Coronary artery (tissue), 2 donors: ENCODE measurements at regions not wholly inside any gene's neighbourhood (a gene's known extent, or its start where the extent isn't known, plus 50 kb on each side); places are given as distances from the start of the nearest gene placed in this dataset.
"Not testable (repeated sequence)": the region's sequence is repeated elsewhere in the genome, so short reads cannot be mapped to it uniquely, and the experiment has no call there.

Experiments
- DNase-seq: peaks from one replicate; pipeline ENCODE4 v3.0.0-alpha.2; 2017; ENCODE audit warnings: low spot score
- H3K27ac ChIP-seq, 2 donors: fragments of 200-600 bp; sonication (generic); one replicate each; pipeline ENCODE4 v1.5.1; 2016 to 2019
- H3K4me3 ChIP-seq: fragments of 200-600 bp; sonication (generic); 2 replicates; pipeline ENCODE4 v1.5.1; 2016; ENCODE audit warnings: mild to moderate bottlenecking, moderate library complexity
- TF ChIP-seq, protein P1 (sequence below): fragments of 200-600 bp; sonication (generic); IDR thresholded peaks from one replicate; pipeline ENCODE4 v1.5.1; 2019; ENCODE audit warnings: antibody characterized with exemption

- TF ChIP-seq, protein P1, sequence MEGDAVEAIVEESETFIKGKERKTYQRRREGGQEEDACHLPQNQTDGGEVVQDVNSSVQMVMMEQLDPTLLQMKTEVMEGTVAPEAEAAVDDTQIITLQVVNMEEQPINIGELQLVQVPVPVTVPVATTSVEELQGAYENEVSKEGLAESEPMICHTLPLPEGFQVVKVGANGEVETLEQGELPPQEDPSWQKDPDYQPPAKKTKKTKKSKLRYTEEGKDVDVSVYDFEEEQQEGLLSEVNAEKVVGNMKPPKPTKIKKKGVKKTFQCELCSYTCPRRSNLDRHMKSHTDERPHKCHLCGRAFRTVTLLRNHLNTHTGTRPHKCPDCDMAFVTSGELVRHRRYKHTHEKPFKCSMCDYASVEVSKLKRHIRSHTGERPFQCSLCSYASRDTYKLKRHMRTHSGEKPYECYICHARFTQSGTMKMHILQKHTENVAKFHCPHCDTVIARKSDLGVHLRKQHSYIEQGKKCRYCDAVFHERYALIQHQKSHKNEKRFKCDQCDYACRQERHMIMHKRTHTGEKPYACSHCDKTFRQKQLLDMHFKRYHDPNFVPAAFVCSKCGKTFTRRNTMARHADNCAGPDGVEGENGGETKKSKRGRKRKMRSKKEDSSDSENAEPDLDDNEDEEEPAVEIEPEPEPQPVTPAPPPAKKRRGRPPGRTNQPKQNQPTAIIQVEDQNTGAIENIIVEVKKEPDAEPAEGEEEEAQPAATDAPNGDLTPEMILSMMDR: no peak
- Histone ChIP-seq H3K4me3 (no peak overlapping the region), H3K27ac (no peak overlapping the region)
- no peak for DNase-seq
Observed at GRCh38 chr1:78726686-78727085, 77.1 kb downstream of the IFI44 start.

DNA sequence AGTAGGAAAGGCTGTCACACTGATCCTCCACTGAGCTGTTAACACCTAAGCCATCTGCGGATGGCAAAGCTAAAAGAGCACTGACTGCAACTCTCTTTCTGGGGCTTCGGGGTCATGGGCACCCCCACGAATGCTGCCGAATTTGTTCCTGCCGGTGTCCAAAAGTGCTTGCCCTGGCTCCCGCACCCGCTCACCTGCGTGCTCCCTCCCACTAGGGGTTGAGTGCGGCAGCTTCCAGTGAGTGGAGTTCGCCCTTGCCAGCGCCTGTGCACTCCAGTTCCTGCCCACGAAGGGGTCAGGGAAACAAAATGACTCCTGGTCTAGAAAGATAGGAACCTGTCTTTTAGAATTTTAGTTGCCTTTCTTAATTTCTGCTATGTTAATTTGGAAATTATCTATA is 78.7 kb downstream of the IFI44 start:
- DNase-seq: no peak
- TF ChIP-seq, protein P1: no peak
- Histone ChIP-seq H3K4me3 (no peak overlapping the region), H3K27ac (no peak overlapping the region)

- TF ChIP-seq, protein P1: no peak
- no peak overlapping the region for H3K4me3 ChIP-seq
- H3K27ac ChIP-seq: no peak overlapping the region
- DNase-seq: no peak
Observed at GRCh38 chr1:78730054-78730453, 80.4 kb downstream of the IFI44 start.

- Histone ChIP-seq H3K4me3 (no peak overlapping the region), H3K27ac (no peak overlapping the region)
- TF ChIP-seq, protein P1: no peak
- no peak for DNase-seq
Observed at GRCh38 chr1:78731674-78732073, 82.0 kb downstream of the IFI44 start.

- H3K4me3 ChIP-seq: no peak overlapping the region
- TF ChIP-seq, protein P1: no peak
- no peak overlapping the region for H3K27ac ChIP-seq
- no peak for DNase-seq
Observed at GRCh38 chr1:78737241-78737640, 87.6 kb downstream of the IFI44 start.

DNA sequence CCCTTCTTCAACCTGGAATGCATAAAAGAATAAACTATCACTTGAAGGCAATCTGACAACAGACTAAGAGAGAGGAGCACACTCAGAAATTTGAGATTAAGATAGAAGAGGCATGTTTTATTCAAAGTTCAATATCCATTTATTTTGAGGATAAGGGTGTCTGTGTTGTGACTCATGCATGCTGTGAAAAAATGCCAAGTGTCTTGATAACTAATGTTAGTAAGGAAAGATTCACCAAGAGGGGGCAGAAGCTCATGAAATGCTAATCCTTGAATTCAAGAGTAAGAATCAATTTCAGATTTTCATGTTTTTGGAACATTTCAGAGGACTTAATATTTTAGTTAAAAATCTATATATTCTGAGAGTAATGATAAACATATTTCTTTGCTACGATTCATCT is 94.0 kb downstream of the IFI44 start:
- H3K4me3 ChIP-seq: no peak overlapping the region
- DNase-seq: no peak
- H3K27ac ChIP-seq: no peak overlapping the region
- TF ChIP-seq, protein P1: no peak

DNA sequence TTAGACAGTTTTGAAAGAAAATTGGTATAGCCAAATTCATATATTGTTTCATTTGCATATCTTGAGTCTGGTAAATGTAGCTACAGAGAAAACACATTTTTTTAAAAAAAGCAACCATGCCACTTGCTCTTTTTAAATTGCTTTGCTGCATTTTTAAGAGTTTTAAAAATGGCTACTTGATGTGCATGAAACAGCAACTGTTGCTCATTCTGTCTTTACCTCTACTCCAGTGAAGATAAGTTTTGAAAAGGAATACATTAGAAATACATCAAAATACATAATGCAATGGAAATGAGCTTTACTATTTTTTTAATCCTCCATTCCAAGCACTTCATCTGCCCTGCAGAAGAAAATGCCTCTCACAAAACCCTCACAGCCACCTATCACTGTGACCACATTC is 95.5 kb downstream of the IFI44 start:
- TF ChIP-seq, protein P1: no peak
- no peak for DNase-seq
- Histone ChIP-seq H3K27ac (no peak overlapping the region), H3K4me3 (no peak overlapping the region)

- not testable (repeated sequence) for DNase-seq, H3K27ac ChIP-seq, H3K4me3 ChIP-seq
Observed at GRCh38 chr1:78753679-78754078, 104.0 kb downstream of the IFI44 start.
